GM13977 (cell line): ENCODE measurements at regions not wholly inside any gene's neighbourhood (a gene's known extent, or its start where the extent isn't known, plus 50 kb on each side); places are given as distances from the start of the nearest gene placed in this dataset.

Experiments used
- DNase-seq: peaks from one replicate; pipeline ENCODE4 v3.0.0; 2012; ENCODE audit warnings: low spot score
- in situ Hi-C: fragments of 300-500 bp; cut with MboI; formaldehyde crosslinking; loops from one replicate; pipeline ENCODE4 v1.12.0; 2022; ENCODE audit warnings: low sequenced_read_pairs, low pct_unique_long_range_greater_than_20kb, mixed read lengths, inconsistent platforms; ENCODE audit not compliant: unreplicated experiment
- TF ChIP-seq, protein P1 (sequence below): IDR thresholded peaks from 2 replicates; pipeline ENCODE4 v1.5.1; 2012; ENCODE audit warnings: mild to moderate bottlenecking, control low read depth; ENCODE audit not compliant: insufficient read depth; ENCODE audit errors: extremely low read depth, missing control alignments

DNA sequence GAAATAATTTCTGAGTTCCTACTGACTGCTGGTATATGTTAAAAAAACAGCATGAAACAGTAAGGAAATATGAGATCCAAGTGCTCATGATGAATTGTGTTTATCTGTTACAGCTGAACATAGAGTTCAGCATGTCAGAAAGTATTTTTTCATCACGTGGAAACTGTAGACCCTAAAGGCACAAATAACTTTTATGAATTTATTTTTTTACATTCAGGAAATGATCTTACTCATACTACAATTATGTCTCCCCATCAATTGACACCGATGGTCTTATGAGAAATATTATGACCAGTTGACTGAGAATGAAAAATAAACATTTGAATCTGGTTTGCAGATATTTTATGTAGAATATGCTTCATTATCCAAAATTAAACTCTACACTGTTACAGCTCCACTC lies 283.1 kb upstream of the SPANXN4 start:
- in situ Hi-C loops = no loop called here
- TF ChIP-seq, protein P1, sequence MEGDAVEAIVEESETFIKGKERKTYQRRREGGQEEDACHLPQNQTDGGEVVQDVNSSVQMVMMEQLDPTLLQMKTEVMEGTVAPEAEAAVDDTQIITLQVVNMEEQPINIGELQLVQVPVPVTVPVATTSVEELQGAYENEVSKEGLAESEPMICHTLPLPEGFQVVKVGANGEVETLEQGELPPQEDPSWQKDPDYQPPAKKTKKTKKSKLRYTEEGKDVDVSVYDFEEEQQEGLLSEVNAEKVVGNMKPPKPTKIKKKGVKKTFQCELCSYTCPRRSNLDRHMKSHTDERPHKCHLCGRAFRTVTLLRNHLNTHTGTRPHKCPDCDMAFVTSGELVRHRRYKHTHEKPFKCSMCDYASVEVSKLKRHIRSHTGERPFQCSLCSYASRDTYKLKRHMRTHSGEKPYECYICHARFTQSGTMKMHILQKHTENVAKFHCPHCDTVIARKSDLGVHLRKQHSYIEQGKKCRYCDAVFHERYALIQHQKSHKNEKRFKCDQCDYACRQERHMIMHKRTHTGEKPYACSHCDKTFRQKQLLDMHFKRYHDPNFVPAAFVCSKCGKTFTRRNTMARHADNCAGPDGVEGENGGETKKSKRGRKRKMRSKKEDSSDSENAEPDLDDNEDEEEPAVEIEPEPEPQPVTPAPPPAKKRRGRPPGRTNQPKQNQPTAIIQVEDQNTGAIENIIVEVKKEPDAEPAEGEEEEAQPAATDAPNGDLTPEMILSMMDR = no peak
- no peak for DNase-seq

DNA sequence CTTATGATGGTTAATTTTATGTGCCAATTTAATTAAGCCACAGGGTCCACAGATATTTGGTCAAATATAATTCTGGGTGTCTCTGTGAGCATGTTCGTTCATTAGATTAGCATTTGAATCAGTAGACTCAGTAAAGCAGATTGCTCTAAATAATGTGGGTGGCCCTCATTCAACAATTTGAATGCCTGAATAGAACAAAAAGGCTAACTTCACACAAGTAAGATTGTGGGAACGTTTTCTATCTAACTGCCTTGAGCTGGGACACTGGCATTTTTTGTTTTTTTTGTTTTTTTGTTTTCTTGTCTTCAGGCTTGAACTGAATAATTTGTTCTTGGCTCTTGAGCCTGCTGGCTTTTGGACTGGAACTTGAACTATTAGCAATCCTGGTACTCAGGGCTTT lies 292.4 kb upstream of the SPANXN4 start:
- in situ Hi-C loops = no loop called here
- TF ChIP-seq, protein P1 = no peak
- no peak for DNase-seq

DNA sequence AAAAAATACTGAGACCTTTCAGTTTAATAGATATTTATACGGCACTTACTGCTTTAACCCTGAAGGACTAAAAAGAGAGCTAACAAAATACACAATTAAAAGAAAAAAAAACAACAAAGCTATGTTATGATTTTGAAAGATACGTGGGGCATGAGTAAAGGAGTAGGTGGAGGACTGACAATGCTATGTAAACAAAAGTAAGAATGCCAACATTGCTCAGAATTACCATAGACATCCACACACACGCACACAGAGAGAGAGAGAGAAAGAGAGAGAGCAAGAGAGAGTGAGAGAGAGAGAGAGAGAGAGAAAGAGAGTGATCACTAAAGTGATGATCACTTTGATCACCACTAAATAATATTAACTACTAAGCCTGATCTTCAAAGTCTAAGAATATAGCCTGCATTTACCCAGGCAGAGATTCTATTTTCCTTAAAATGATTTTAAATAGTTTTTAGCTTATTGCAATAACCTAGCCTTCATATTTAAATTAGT lies 313.9 kb upstream of the SPANXN4 start:
- TF ChIP-seq, protein P1 = no peak
- in situ Hi-C loops = no loop called here
- no peak for DNase-seq

DNA sequence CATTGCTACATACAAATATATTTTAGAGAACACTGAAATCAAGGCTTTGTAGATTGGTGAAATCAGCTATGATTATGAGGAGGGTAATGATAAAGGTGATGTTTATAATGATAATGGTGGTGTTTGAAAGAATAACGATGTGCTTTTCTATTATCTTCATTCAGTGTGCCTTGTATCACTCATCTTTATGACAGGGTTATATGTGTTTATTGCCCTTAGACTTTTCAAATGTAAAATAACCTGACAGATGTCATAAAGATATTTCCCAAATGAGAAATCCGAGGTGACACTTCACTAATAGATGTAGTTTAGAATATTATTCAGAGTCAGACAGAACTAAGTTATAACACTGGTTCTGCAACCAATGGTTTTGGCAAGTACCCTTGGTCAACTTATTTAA lies 323.0 kb upstream of the SPANXN4 start:
- DNase-seq = no peak
- in situ Hi-C loops = no loop called here
- TF ChIP-seq, protein P1 = no peak

DNA sequence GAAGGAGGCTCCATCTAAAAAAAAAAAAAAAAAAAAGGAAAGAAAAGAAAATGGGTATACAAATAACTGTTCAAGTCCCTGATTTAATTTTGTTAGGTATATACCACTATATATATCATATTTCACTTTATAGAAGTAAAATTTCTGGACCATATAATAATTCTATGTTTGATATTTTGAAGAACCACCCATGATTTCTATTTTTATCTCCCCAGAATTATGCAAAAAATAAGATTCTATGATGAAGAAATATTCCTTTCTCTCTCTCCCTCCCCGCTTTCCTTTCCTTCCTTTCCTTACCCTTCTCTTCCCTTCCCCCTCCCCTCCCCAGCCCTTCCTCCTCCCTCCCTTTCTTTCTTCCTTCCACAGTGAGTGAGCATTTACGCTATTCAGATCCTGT lies 337.5 kb upstream of the SPANXN4 start:
- no peak for DNase-seq
- in situ Hi-C loops = no loop called here
- TF ChIP-seq, protein P1 = no peak

DNA sequence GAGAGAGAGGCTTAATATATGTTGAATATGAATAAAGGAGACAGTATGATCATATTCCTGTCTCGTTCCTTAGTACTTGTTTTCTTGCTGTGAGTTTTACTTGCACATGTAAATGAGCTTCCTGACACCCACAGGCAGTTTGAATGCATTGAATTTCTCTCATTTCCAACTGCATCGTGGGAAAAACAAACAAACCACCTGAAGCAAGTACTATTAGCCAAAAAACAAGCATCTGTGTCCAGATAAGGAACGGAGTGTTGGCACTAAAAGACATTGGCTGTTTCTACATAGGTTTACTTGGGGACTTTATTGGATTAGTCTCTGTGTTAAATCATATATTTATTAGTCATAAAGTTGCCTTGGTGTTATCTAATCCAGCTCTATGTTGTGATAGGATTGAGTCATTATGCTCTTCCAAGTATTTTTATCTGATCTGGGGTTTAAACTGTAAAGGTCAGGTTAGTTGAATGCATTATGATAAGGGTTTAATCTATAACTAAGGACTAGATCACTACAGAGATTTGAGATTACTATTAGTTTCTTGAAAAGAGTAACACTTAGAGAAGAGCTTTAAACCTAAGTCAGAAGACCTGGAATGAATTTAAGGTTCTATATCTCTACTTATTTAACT lies 339.0 kb upstream of the SPANXN4 start:
- in situ Hi-C loops = no loop called here
- TF ChIP-seq, protein P1 = no peak
- DNase-seq = no peak
